NT2/D1 (cell line): ENCODE measurements at regions not wholly inside any gene's neighbourhood (a gene's known extent, or its start where the extent isn't known, plus 50 kb on each side); places are given as distances from the start of the nearest gene placed in this dataset.

Experiments
- SUZ12 ChIP-seq: IDR thresholded peaks from 2 replicates; pipeline ENCODE4 v1.6.1; 2011; ENCODE audit not compliant: insufficient read length, insufficient read depth; ENCODE audit errors: extremely low read depth
- YY1 ChIP-seq: IDR thresholded peaks from 2 replicates; pipeline ENCODE4 v1.6.1; 2011; ENCODE audit not compliant: insufficient read length, insufficient read depth
- ZNF274 ChIP-seq: IDR thresholded peaks from 2 replicates; pipeline ENCODE4 v1.6.1; 2011; ENCODE audit warnings: mild to moderate bottlenecking, low read depth, low read length

DNA sequence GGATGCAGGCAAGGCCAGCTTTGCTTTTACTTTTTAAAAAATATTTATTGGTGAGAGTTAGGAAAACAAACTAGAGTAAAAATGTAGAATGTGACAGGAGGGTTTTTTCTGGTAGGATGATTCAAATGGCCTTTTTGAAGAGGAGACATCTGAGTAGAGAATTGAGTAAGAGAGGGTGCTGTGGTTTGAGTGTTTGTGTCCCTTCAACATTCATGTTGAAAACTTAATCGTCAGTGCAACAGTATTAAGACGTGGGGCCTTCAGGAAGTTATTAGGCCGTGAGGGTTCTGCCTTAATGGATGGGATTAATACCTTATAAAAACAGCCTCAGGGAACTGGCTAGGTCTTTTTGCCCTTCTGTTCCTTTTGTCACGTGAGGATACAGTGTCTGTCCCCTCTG lies 288.8 kb upstream of the C11orf87 start:
- TF ChIP-seq ZNF274 = no peak
- TF ChIP-seq YY1 = no peak
- no peak for TF ChIP-seq SUZ12
